Urothelium cell line (cell line): ENCODE measurements at regions not wholly inside any gene's neighbourhood (a gene's known extent, or its start where the extent isn't known, plus 50 kb on each side); places are given as distances from the start of the nearest gene placed in this dataset.
A peak's percentile ranks its signal among the peaks of the same experiment; 100 is the strongest.

Source experiments
- DNase-seq: peaks from one replicate; pipeline ENCODE4 v3.0.0; 2011; ENCODE audit warnings: low spot score, mixed read lengths
- FAIRE-seq: peaks from 2 replicates; lab custom pipeline; 2011; peaks lifted over from hg19 to GRCh38; lab: Jason Lieb, UNC

- DNase-seq (no peak), FAIRE-seq (no peak)
Observed at GRCh38 chr18:42137693-42138375, 182.8 kb downstream of the PIK3C3 start.

GRCh38 chr18:42141439-42141838 is 186.4 kb downstream of the PIK3C3 start:
- FAIRE-seq (no peak), DNase-seq (no peak)

- no peak for FAIRE-seq
- DNase-seq: no peak
Observed at GRCh38 chr18:42155024-42155423, 200.0 kb downstream of the PIK3C3 start.

GRCh38 chr18:42156281-42156680 is 201.2 kb downstream of the PIK3C3 start:
- no peak for DNase-seq
- no peak for FAIRE-seq

- DNase-seq (no peak), FAIRE-seq (no peak)
Observed at GRCh38 chr18:42157420-42157819, 202.4 kb downstream of the PIK3C3 start.

GRCh38 chr18:42157878-42158277 is 202.8 kb downstream of the PIK3C3 start:
- FAIRE-seq (no peak), DNase-seq (no peak)

- no peak for DNase-seq
- FAIRE-seq: no peak
Observed at GRCh38 chr18:42159146-42159545, 204.1 kb downstream of the PIK3C3 start.

- DNase-seq: no peak
- no peak for FAIRE-seq
Observed at GRCh38 chr18:42163321-42163720, 208.3 kb downstream of the PIK3C3 start.

GRCh38 chr18:42164556-42164955 is 209.5 kb downstream of the PIK3C3 start:
- FAIRE-seq: no peak
- DNase-seq: no peak

- FAIRE-seq: no peak
- no peak for DNase-seq
Observed at GRCh38 chr18:42165922-42166513, 211.0 kb downstream of the PIK3C3 start.

- DNase-seq (no peak), FAIRE-seq (no peak)
Observed at GRCh38 chr18:42168487-42168886, 213.5 kb downstream of the PIK3C3 start.

- no peak for FAIRE-seq
- DNase-seq: no peak
Observed at GRCh38 chr18:42168907-42169306, 213.9 kb downstream of the PIK3C3 start.

- DNase-seq (no peak), FAIRE-seq (no peak)
Observed at GRCh38 chr18:42174909-42175308, 219.9 kb downstream of the PIK3C3 start.

- DNase-seq (no peak), FAIRE-seq (no peak)
Observed at GRCh38 chr18:42176599-42176998, 221.6 kb downstream of the PIK3C3 start.

- FAIRE-seq (no peak), DNase-seq (no peak)
Observed at GRCh38 chr18:42177390-42177789, 222.4 kb downstream of the PIK3C3 start.

GRCh38 chr18:42178376-42179080 is 223.5 kb downstream of the PIK3C3 start:
- DNase-seq (no peak), FAIRE-seq (no peak)

GRCh38 chr18:42179542-42180121 is 224.6 kb downstream of the PIK3C3 start:
- no peak for DNase-seq
- FAIRE-seq: no peak

- FAIRE-seq: no peak
- DNase-seq: no peak
Observed at GRCh38 chr18:42181474-42181873, 226.4 kb downstream of the PIK3C3 start.

- no peak for FAIRE-seq
- DNase-seq: peak; percentile 6
Observed at GRCh38 chr18:42182728-42183700, 228.0 kb downstream of the PIK3C3 start.

- peak; percentile 71 for DNase-seq
- FAIRE-seq: no peak
Observed at GRCh38 chr18:42183746-42184145, 228.7 kb downstream of the PIK3C3 start.
